ENCODE measurements at regions not wholly inside any gene's neighbourhood (a gene's known extent, or its start where the extent isn't known, plus 50 kb on each side); places are given as distances from the start of the nearest gene placed in this dataset.

- no peak for DNase-seq (ENCODE audit: low spot score)
- H3K9me3 Mint-ChIP-seq (ENCODE audit: unreplicated experiment): no peaks in the 10 kb centered on the region
- no peak for TF ChIP-seq CTCF (IDR thresholded peaks at IDR 0.05; ENCODE audit: unreplicated experiment)
- H3K27ac Mint-ChIP-seq (ENCODE audit: unreplicated experiment): no peak overlapping the region
- H3K4me1 Mint-ChIP-seq (ENCODE audit: unreplicated experiment): peaks cover 14% of the 10 kb centered on the region
- H3K27me3 Mint-ChIP-seq (ENCODE audit: unreplicated experiment): peaks cover 2% of the 10 kb centered on the region
- H3K36me3 Mint-ChIP-seq (ENCODE audit: low read depth, unreplicated experiment): no peaks in the 10 kb centered on the region
- no peak overlapping the region for H3K4me3 Mint-ChIP-seq (ENCODE audit: unreplicated experiment)
Observed at GRCh38 chr5:174420651-174421407, 303.6 kb upstream of the MSX2 start.

DNA sequence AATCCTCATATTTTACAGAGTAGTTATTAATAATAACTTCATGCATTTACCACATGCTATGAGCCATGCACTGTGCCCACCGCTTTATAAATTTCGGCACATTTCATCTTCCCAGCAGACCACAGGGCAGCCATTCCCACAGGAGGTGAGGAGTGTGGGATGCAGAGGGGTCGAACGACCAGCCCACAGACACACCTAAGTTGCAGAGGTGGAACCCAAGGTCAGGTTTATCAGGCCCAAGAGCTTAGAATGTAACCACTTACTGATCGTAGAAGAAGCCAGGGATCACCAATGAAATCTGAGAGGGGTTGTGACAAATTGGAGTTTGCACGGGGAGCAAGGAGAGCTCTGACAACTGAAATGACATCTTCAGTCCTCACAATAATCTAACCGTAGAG lies 303.0 kb upstream of the MSX2 start:
- H3K4me3 Mint-ChIP-seq (ENCODE audit: unreplicated experiment): no peak overlapping the region
- H3K4me1 Mint-ChIP-seq (ENCODE audit: unreplicated experiment): peaks cover 16% of the 10 kb centered on the region
- H3K9me3 Mint-ChIP-seq (ENCODE audit: unreplicated experiment): no peaks in the 10 kb centered on the region
- no peak overlapping the region for H3K27ac Mint-ChIP-seq (ENCODE audit: unreplicated experiment)
- H3K36me3 Mint-ChIP-seq (ENCODE audit: low read depth, unreplicated experiment): no peaks in the 10 kb centered on the region
- no peak for DNase-seq (ENCODE audit: low spot score)
- H3K27me3 Mint-ChIP-seq (ENCODE audit: unreplicated experiment): peaks cover 2% of the 10 kb centered on the region
- no peak for TF ChIP-seq CTCF (IDR thresholded peaks at IDR 0.05; ENCODE audit: unreplicated experiment)

GRCh38 chr5:174423558-174423957 lies 300.8 kb upstream of the MSX2 start:
- TF ChIP-seq CTCF (IDR thresholded peaks at IDR 0.05; ENCODE audit: unreplicated experiment): no peak
- Mint-ChIP-seq H3K9me3 (ENCODE audit: unreplicated experiment) (no peaks in the 10 kb centered on the region), H3K4me3 (ENCODE audit: unreplicated experiment) (no peak overlapping the region), H3K36me3 (ENCODE audit: low read depth, unreplicated experiment) (no peaks in the 10 kb centered on the region), H3K27ac (ENCODE audit: unreplicated experiment) (no peak overlapping the region), H3K4me1 (ENCODE audit: unreplicated experiment) (peaks cover 17% of the 10 kb centered on the region), H3K27me3 (ENCODE audit: unreplicated experiment) (peaks cover 2% of the 10 kb centered on the region)
- no peak for DNase-seq (ENCODE audit: low spot score)

- Mint-ChIP-seq H3K36me3 (ENCODE audit: low read depth, unreplicated experiment) (no peaks in the 10 kb centered on the region), H3K4me3 (ENCODE audit: unreplicated experiment) (no peak overlapping the region), H3K27me3 (ENCODE audit: unreplicated experiment) (no peaks in the 10 kb centered on the region), H3K4me1 (ENCODE audit: unreplicated experiment) (peaks cover 15% of the 10 kb centered on the region), H3K9me3 (ENCODE audit: unreplicated experiment) (no peaks in the 10 kb centered on the region), H3K27ac (ENCODE audit: unreplicated experiment) (no peak overlapping the region)
- no peak for DNase-seq (ENCODE audit: low spot score)
- no peak for TF ChIP-seq CTCF (IDR thresholded peaks at IDR 0.05; ENCODE audit: unreplicated experiment)
Observed at GRCh38 chr5:174424219-174425053, 299.9 kb upstream of the MSX2 start.
